K562 (cell line): ENCODE measurements at regions not wholly inside any gene's neighbourhood (a gene's known extent, or its start where the extent isn't known, plus 50 kb on each side); places are given as distances from the start of the nearest gene placed in this dataset.

ENCODE experiments used
- ASH1L ChIP-seq: fragments of 450-650 bp; IDR thresholded peaks from 2 replicates; pipeline ENCODE4 v1.6.1; 2018; ENCODE audit warnings: borderline replicate concordance, mild to moderate bottlenecking, low read depth; ENCODE audit not compliant: partially characterized antibody
- CAMTA2 ChIP-seq: fragments of 250-450 bp; sonication (Bioruptor Pico); conservative IDR thresholded peaks from 2 replicates; pipeline ENCODE4 v1.5.1; 2022
- CBFA2T3 ChIP-seq: fragments of 450-650 bp; IDR thresholded peaks from 2 replicates; pipeline ENCODE4 v1.6.1; 2017
- FOS ChIP-seq: IDR thresholded peaks from 3 replicates; pipeline ENCODE4 v1.6.1; 2011; ENCODE audit not compliant: insufficient read length; ENCODE audit errors: extremely low read depth
- GABPB2 ChIP-seq: fragments of 250-450 bp; sonication (Bioruptor Pico); conservative IDR thresholded peaks from 2 replicates; pipeline ENCODE4 v1.5.1; 2021; ENCODE audit warnings: mild to moderate bottlenecking
- HEY1 ChIP-seq: fragments of 250-450 bp; sonication (Bioruptor Pico); IDR thresholded peaks from 2 replicates; pipeline ENCODE4 v1.5.0; 2020; ENCODE audit warnings: mild to moderate bottlenecking, moderate library complexity, borderline replicate concordance
- HINFP ChIP-seq: fragments of 450-650 bp; conservative IDR thresholded peaks from 2 replicates; pipeline ENCODE4 v1.6.1; 2016; ENCODE audit warnings: missing genetic modification characterization, low read depth, mild to moderate bottlenecking, control low read depth, missing compliant biosample characterization
- HMBOX1 ChIP-seq: sonication (generic); IDR thresholded peaks from 2 replicates; pipeline ENCODE4 v1.6.1; 2016
- JUND ChIP-seq, 2 experiments: IDR thresholded peaks; 2 replicates in 1 of 2; 3 replicates in 1 of 2; pipeline ENCODE4 v1.6.1; 2011; ENCODE audit warnings: borderline replicate concordance in 2 of 2, low read depth in 2 of 2, low read length in 2 of 2, improper control_type of control experiment in 1 of 2, missing biosample characterization in 1 of 2, missing genetic modification characterization in 1 of 2, missing genetic modification reagents in 1 of 2
- LCOR ChIP-seq: sonication (generic); formaldehyde crosslinking; IDR thresholded peaks from 2 replicates; pipeline ENCODE4 v1.8.0; 2022; ENCODE audit warnings: mild to moderate bottlenecking, missing genetic modification reagents
- MYBL2 ChIP-seq, 2 experiments: fragments of 450-650 bp in 1 of 2; sonication (generic) in 1 of 2; formaldehyde crosslinking in 1 of 2; IDR thresholded peaks; 2 replicates each; pipeline versions ENCODE4 v1.6.1 to v1.8.1; 2017 to 2022; ENCODE audit warnings: borderline replicate concordance in 1 of 2, inconsistent platforms in 1 of 2, low read depth in 1 of 2, mild to moderate bottlenecking in 1 of 2, missing genetic modification reagents in 1 of 2, moderate library complexity in 1 of 2
- NRF1 ChIP-seq, 2 experiments: fragments of 450-650 bp; IDR thresholded peaks in 1 of 2; conservative IDR thresholded peaks in 1 of 2; 2 replicates each; pipeline ENCODE4 v1.6.1; 2014; ENCODE audit warnings: mild to moderate bottlenecking in 2 of 2
- RAD51 ChIP-seq: fragments of 450-650 bp; IDR thresholded peaks from 2 replicates; pipeline ENCODE4 v1.7.1; 2016; ENCODE audit warnings: low read depth, mild to moderate bottlenecking, borderline replicate concordance
- RBM14 ChIP-seq: fragments of 200-400 bp; formaldehyde crosslinking; IDR thresholded peaks from 2 replicates; pipeline ENCODE4 v1.6.1; 2018; ENCODE audit warnings: low read depth, mild to moderate bottlenecking, low read length, moderate library complexity, borderline replicate concordance; ENCODE audit not compliant: insufficient read depth
- RBM17 ChIP-seq: fragments of 200-400 bp; formaldehyde crosslinking; IDR thresholded peaks from 2 replicates; pipeline ENCODE4 v1.6.1; 2017; ENCODE audit warnings: low read depth, mild to moderate bottlenecking, low read length, borderline replicate concordance
- RBM25 ChIP-seq: fragments of 200-400 bp; formaldehyde crosslinking; IDR thresholded peaks from 2 replicates; pipeline ENCODE4 v1.6.1; 2018; ENCODE audit warnings: low read length, low read depth, moderate library complexity; ENCODE audit not compliant: severe bottlenecking
- SAFB ChIP-seq: fragments of 200-400 bp; formaldehyde crosslinking; IDR thresholded peaks from 2 replicates; pipeline ENCODE4 v1.6.1; 2017; ENCODE audit warnings: low read depth, low read length, borderline replicate concordance
- SMARCC2 ChIP-seq: fragments of 450-650 bp; IDR thresholded peaks from 2 replicates; pipeline ENCODE4 v1.6.1; 2017; ENCODE audit warnings: antibody characterized with exemption, moderate library complexity, mild to moderate bottlenecking, low read depth
- SPI1 ChIP-seq: IDR thresholded peaks from 2 replicates; pipeline ENCODE4 v1.6.1; 2011; ENCODE audit warnings: low read depth, low read length, control low read depth, borderline replicate concordance
- SRSF3 ChIP-seq: fragments of 200-400 bp; formaldehyde crosslinking; IDR thresholded peaks from 2 replicates; pipeline ENCODE4 v1.6.1; 2016; ENCODE audit warnings: mild to moderate bottlenecking, low read length, moderate library complexity; ENCODE audit not compliant: insufficient read depth
- ZC3H4 ChIP-seq: sonication (generic); formaldehyde crosslinking; IDR thresholded peaks from 2 replicates; pipeline ENCODE4 v1.9.0; 2021; ENCODE audit warnings: missing genetic modification reagents, borderline replicate concordance
- ZNF184 ChIP-seq: sonication (generic); formaldehyde crosslinking; IDR thresholded peaks from 2 replicates; pipeline ENCODE4 v1.5.0; 2020; ENCODE audit warnings: missing genetic modification reagents
- ZNF23 ChIP-seq: fragments of 250-450 bp; sonication (Bioruptor Pico); IDR thresholded peaks from 2 replicates; pipeline ENCODE4 v1.4.0; 2020; ENCODE audit warnings: mild to moderate bottlenecking
- ZNF398 ChIP-seq: fragments of 250-450 bp; sonication (Bioruptor Pico); IDR thresholded peaks from 2 replicates; pipeline ENCODE4 v1.8.0; 2021; ENCODE audit warnings: moderate library complexity, mild to moderate bottlenecking, inconsistent platforms
- ZSCAN32 ChIP-seq: fragments of 450-650 bp; formaldehyde crosslinking; IDR thresholded peaks from 2 replicates; pipeline ENCODE4 v1.4.0; 2020; ENCODE audit warnings: mild to moderate bottlenecking, moderate library complexity

- TF ChIP-seq ZNF23 (no peak), SMARCC2 (0 out of 2 replicates have a peak, but pooled peaks have one; percentile 54), HMBOX1 (no peak), ZC3H4 (CRISPR knock-in tag) (no peak), SAFB (no peak), ZNF398 (CRISPR knock-in tag) (no peak), GABPB2 (no peak), ASH1L (no peak), RBM14 (no peak), SPI1 (no peak), LCOR (CRISPR knock-in tag) (no peak), RAD51 (no peak), HINFP (tag) (no peak), ZSCAN32 (CRISPR knock-in tag) (no peak), RBM17 (no peak), CAMTA2 (CRISPR knock-in tag) (no peak), NRF1 (conservative IDR thresholded peaks at IDR 0.05 in 1 of 2, IDR thresholded peaks at IDR 0.05 in 1 of 2) (peak; percentile 39 to 52; a peak in 3 of 4 replicates), MYBL2 (IDR thresholded peaks at IDR 0.05; ENCODE audit: low read depth) (no peak), MYBL2 (CRISPR knock-in tag; IDR thresholded peaks at IDR 0.05; ENCODE audit: borderline replicate concordance) (no peak), RBM25 (no peak), JUND (IDR thresholded peaks at IDR 0.05; ENCODE audit: borderline replicate concordance, low read depth, low read length) (peak; percentile 78), JUND (tag; IDR thresholded peaks at IDR 0.05; ENCODE audit: borderline replicate concordance, low read depth, low read length) (peak; percentile 71; the same call in 2 of the 3 replicates), HEY1 (CRISPR knock-in tag) (no peak), CBFA2T3 (peak; percentile 70), FOS (peak; percentile 12), ZNF184 (CRISPR knock-in tag) (no peak), SRSF3 (no peak)
These were observed 437.3 kb upstream of the CADM1 start (continued) for GRCh38 chr11:115941481-115941993.
